Cardiac fibroblast (primary cell): ENCODE measurements at regions not wholly inside any gene's neighbourhood (a gene's known extent, or its start where the extent isn't known, plus 50 kb on each side); places are given as distances from the start of the nearest gene placed in this dataset.
"Not testable (repeated sequence)": the region's sequence is repeated elsewhere in the genome, so short reads cannot be mapped to it uniquely, and the experiment has no call there.

Source experiments
- DNase-seq, 2 donors: peaks; one replicate each; pipeline versions ENCODE4 v3.0.0 to v3.0.0-alpha.2; 2010; ENCODE audit warnings: low read depth in 2 of 2
- H3K4me3 ChIP-seq, 2 donors: replicated peaks in 1 of 2; 1 replicate in 1 of 2; 2 replicates in 1 of 2; pipeline ENCODE4 v1.5.1; 2011; ENCODE audit warnings: low read depth in 2 of 2, low read length in 2 of 2, mild to moderate bottlenecking in 2 of 2, moderate library complexity in 1 of 2
- TF ChIP-seq, protein P1 (sequence below): IDR thresholded peaks from one replicate; pipeline ENCODE4 v1.5.1; 2011; ENCODE audit warnings: low read depth, mild to moderate bottlenecking, low read length, inconsistent platforms

DNA sequence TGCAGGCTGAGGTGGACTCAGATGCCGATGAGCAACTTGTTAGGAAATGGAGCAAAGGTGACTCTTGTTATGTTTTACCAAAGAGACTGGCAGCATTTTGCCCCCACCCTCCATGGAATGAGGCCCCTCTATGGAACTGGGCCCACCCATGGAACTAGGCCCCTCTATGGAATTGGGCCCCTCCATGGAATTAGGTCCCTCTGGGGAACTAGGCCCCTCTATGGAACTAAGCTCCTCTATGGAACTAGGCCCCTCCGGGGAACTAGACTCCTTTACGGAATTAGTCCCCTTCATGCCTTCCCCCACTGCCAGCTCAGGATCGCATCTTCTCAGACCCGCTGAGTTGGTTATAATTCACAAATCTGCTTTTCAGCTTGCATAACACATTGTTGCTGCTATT lies 144.9 kb downstream of the THBS2 start:
- H3K4me3 ChIP-seq: no peak overlapping the region
- no peak for DNase-seq
- TF ChIP-seq, protein P1, sequence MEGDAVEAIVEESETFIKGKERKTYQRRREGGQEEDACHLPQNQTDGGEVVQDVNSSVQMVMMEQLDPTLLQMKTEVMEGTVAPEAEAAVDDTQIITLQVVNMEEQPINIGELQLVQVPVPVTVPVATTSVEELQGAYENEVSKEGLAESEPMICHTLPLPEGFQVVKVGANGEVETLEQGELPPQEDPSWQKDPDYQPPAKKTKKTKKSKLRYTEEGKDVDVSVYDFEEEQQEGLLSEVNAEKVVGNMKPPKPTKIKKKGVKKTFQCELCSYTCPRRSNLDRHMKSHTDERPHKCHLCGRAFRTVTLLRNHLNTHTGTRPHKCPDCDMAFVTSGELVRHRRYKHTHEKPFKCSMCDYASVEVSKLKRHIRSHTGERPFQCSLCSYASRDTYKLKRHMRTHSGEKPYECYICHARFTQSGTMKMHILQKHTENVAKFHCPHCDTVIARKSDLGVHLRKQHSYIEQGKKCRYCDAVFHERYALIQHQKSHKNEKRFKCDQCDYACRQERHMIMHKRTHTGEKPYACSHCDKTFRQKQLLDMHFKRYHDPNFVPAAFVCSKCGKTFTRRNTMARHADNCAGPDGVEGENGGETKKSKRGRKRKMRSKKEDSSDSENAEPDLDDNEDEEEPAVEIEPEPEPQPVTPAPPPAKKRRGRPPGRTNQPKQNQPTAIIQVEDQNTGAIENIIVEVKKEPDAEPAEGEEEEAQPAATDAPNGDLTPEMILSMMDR: no peak

DNA sequence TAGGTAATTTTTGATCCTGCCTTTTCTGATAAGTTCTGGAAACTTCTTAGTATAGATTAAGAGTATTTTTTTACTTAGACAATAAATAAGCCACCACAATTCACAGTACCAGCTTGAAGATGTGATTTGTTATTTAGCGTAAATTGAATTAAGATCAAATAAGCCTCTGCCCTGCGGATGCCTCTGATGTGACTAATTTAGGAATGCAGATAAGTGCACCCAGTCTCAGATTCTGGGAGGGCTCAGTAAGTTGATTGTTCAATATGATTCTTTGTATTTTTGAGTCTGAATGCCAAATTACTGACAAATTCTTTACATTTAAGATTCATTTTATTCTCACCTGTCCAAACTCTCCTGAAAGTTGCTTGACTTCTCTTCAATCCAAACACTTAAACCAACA lies 147.5 kb downstream of the THBS2 start:
- H3K4me3 ChIP-seq: no peak overlapping the region
- TF ChIP-seq, protein P1: no peak
- DNase-seq: peak; percentile 44 to 52

DNA sequence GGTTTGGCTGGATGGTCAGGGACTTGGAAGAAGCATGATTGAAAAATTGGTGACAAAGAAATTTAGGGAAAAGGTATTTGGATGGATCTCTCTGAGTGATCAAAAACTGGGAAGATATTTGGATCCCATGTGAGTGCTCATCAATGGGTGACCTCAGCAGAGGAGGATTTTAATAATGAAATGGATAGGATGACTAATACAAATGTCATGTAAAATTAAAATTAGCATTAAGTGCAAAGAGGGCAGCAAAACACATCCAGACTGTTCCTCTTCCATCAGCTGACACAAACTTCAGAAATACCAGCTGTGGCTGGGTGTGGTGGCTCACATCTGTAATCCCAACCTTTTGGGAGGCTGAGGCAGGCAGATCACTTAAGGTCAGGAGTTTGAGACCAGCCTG lies 151.7 kb downstream of the THBS2 start:
- DNase-seq: peak; percentile 18 to 61
- TF ChIP-seq, protein P1: no peak
- no peak overlapping the region for H3K4me3 ChIP-seq

DNA sequence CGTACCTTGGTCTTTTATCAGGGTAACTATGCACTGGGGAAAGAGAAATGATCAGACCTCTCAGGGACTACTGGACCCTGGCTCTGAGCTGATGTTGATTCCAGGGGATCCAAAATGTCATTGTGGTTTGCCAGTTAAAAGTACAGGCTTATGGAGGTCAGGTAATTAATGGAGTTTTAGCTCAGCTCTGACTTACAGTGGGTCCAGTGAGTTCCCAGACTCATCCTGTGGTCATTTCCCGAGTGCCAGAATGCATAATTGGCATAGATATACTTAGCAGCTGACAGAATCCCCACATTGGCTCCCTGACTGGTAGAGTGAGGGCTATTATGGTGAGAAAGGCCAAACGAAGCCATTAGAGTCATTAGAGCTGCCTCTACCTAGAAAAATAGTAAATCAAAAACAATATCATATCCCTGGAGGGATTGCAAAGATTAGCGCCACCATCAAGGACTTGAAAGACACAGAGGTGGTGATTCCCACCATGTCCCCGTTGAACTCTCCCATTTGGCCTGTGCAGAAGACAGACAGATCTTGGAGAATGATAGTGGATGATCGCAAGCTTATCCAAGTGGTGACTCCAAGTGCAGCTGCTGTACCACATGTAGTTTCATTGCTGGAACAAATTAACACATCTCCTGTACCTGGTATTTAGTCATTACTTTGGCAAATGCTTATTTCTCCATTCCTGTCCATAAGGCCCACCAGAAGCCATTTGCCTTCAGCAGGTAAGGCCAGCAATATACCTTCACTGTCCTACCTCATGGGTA lies 152.4 kb downstream of the THBS2 start:
- TF ChIP-seq, protein P1: no peak
- H3K4me3 ChIP-seq: no peak overlapping the region
- no peak for DNase-seq

DNA sequence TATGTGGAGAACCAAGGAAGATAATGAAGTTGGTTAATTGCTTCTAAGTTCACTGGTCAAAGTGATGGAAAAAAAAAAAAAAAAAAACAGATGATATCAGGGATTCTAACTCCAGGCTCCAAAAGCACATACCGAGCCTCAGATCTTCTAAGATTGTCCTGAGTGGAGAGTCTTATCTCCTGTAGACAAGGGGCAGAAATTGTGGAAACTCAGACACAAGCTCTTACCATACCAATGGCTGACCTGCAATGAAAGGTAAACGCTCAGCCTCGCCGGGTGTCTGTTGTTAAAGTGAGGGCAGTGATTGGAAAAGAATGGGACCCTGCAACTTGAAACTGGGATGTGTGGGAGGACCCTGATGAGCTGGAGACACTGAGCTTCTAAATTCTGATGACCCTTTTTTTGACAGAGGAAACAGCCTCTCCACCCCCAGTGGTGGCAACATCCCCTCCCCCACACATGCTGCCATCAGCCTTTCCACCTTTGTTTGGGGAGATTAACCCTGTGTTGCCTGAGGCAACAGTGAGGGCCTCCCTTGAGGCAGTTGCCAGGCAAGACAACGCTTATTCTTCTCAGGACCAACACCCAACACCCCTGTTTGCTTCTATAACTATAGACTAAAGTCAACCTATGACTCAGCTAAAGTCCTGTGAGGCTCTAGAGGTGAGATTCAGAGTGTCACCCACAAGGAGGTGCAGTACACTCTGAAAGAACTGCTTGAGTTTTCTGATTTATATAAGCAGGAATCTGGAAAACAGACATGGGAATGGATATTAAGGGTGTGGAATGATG lies 154.0 kb downstream of the THBS2 start:
- peak; percentile 47 to 62 for DNase-seq
- H3K4me3 ChIP-seq: no peak overlapping the region
- TF ChIP-seq, protein P1: peak; percentile 9

DNA sequence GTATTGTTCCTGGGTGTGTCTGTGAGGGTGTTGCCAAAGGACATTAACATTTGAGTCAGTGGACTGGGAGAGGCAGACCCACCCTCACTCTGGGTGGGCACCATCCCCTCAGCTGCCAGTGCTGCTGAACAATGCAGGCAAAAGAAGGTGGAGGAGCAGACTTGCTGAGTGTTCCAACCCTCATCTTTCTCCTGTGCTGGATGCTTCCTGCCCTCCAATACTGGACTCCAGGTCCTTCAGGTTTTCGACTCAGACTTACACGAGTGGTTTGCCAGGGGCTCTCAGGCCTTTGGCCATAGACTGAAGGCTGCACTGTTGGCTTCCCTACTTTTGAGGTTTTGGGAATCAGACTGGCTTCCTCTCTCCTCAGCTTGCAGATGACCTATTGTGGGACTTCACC lies 155.0 kb downstream of the THBS2 start:
- DNase-seq, H3K4me3 ChIP-seq: not testable (repeated sequence)

DNA sequence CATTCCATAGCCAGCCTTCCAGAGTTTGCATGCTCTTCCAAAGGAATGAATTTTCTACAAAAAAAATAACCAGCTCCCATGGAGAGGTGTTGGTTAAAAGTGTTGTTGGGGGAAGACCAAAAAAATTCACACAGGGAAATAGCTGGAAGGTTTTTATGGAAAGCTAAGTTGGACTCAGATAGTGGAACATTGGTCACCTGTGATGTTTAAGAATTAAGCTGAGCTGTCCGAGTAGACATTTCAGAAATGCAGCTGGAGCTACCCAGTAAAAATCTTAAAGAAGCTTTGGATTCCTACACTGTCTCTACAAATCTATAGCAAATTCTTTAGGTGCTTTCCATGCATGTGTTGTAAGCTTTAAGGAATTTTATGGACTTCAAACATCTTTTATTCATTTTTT lies 155.5 kb downstream of the THBS2 start:
- TF ChIP-seq, protein P1: no peak
- no peak overlapping the region for H3K4me3 ChIP-seq
- DNase-seq: peak in 1 of 2 donors; percentile 8
